DMS53 treated with DMSO at 0.1 percent for 48 hours (cell line): ENCODE measurements at regions not wholly inside any gene's neighbourhood (a gene's known extent, or its start where the extent isn't known, plus 50 kb on each side); places are given as distances from the start of the nearest gene placed in this dataset.
"Not testable (repeated sequence)": the region's sequence is repeated elsewhere in the genome, so short reads cannot be mapped to it uniquely, and the experiment has no call there.

Experiments
- DNase-seq: peaks from one replicate; lab custom pipeline; 2025; ENCODE audit not compliant: unreplicated experiment; lab: John Stamatoyannopoulos, UW

DNA sequence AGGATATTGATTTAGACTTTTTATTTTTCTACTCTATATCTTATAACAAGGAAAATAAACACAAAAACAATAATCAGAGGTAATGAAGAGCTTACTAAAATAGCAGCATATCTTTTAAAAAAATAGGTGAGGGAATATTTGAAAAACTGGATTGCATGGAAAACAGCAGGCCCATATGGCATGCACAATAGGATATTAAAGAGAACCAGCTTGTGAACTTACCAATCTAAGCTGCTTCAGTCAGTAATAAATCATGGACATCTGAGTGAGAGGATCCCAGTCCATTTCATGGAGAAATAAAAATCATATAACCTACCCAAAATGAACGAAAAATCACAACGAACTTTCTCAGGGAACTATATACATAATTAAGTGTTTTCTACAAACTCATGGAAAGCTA lies 634.6 kb downstream of the ADCYAP1 start:
- DNase-seq: no peak

DNA sequence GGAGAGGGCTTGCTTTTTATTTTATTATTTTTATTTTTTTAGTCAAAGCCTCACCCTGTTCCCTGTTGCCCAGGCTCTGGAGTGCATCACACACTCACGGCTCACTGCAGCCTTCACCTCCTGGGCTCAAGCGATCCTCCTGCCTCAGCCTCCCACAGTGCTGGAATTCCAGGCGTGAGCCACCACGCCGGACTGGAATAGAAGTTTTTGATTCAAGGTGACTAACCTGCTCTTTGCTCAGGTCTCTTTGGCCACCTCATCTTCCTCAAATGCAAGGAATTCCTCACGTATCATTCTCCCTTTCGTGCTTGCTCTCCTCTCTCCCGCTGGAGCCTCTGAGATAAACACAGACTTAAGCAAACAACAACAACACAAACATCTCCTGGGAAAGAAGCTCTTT lies 636.8 kb downstream of the ADCYAP1 start:
- no peak for DNase-seq

DNA sequence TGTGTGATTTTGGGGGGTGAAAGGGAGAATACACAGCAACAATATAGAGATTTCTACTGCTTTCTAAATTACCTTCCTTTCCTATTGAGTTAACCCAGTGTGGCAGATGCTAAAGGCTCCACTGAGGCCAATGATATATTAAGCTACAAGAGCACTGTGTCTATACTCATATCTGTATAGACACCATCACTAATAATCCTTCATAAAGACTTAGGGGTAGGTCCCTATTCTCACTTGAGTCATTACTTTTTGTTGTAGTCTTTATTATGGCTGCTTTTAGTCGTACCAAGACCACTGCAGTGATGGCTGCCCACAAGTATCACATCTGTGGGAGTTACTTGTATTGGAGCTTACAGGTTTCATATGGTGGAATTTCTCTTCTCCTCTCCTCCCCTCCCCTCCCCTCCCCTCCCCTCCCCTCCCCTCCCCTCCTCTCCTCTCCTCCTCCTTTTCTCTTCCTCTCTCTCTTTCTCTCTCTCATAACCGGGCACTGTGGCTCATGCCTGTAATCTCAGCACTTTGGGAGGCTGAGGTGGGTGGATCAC lies 637.6 kb downstream of the ADCYAP1 start:
- no peak for DNase-seq

DNA sequence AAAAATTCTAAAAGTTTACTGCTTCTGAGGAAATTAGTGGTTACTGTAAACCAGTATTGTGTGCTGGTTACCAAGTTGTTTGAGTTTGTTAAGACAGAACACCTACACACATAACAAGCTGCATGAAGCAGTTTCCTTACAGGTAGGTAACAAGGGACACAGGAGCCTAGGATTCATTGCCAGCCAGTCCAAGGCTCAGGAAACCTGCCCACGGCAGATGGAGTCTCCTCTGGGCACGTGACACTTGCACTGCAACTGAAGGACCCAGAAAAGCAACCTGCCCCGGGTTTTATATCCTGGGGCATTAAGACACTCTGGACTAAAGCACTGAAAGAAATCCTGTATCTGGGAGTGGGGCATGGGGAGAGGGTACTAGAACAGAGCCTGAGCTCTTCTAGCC lies 639.3 kb downstream of the ADCYAP1 start:
- no peak for DNase-seq

DNA sequence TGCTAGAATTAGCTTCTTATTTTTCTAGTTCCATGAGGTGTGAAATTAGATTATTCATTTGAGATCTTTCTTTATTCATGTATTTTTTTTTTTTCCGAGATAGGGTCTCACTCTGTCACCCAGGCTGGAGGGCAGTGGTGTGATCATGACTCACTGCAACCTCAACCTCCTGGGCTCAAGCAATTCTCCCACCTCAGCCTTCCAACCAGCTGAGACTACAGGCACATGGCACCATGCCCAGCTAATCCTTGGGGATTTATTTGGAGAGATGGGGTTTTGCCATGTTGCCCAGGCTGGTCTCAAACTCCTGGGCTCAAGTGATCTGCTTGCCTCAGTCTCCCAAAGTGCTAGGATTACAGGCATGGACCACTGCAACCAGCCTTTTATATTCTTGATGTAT lies 653.0 kb downstream of the ADCYAP1 start:
- DNase-seq: not testable (repeated sequence)

DNA sequence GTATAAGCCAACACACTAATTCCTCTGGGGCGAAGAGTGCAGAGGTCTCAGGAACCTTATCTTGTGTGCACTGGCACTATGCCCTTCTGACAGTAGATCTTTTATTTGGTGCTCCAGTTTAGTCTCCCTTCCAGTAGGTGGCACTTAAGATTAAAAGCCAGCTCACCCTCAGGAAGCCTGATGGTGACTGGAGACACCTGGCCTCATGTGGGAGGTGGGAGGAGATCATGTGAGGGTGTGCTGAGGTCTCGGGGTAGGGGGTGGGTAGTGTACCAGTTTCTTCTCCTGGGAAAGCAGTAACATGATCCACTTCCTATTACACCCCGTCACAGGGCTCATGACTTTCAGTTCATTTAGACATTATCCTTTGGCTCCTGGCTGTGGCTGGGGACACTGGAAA lies 654.9 kb downstream of the ADCYAP1 start:
- DNase-seq: peak; percentile 8

DNA sequence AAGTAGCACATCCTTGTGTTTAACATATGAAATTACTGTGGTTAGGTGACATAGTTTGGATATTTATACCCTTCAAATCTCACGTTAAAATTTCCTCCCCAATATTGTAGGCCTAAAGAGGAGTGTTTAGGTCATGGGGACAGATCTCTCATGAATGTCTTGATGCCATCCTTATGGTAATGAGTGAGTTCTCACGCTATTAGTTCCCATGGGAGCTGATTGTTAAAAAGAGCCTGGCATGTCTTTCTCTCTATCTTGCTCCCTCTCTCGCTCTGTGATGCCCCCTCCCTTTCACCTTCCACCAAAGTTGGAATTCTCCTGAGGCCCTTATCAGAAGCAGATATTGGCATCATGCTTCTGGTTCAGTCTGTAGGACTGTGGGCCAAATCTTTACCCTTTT lies 660.1 kb downstream of the ADCYAP1 start:
- no peak for DNase-seq

DNA sequence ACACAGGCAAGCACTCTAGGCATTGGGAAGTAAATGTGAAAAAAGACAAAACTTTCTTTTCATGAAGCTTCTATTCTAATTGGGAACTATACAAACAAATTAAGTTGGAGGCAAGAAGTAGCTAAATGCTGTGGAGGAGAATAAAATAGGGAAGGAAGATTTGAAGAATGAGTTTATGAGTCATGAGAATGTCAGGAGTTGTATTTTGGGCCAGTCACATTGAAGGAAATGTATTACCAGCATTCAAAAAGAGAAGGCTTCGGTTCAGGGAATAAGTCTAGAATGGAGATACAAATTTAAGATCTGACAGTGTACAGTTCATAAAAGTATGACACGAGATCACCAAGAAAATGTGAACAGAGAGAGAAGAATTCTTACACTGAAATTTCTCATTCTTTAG lies 666.5 kb downstream of the ADCYAP1 start:
- no peak for DNase-seq

DNA sequence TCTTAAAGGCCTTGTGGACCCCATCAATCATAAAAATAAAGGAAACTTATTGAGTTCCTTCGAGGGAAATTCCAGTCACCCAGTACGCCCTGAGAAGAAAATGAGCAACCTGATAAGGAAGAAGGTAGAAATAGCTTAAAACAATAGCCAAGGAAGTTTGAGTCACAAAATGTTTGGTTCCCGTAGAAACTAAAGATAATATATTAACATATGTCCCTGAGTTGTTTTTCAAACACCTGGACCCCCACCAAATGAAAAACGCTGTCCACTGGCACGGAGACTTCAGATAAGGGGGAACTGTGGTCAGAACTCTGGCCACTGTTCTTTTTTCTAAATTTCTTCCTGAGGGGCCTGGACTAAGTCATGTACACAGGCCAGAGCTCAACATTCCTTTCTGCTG lies 669.1 kb downstream of the ADCYAP1 start:
- no peak for DNase-seq

DNA sequence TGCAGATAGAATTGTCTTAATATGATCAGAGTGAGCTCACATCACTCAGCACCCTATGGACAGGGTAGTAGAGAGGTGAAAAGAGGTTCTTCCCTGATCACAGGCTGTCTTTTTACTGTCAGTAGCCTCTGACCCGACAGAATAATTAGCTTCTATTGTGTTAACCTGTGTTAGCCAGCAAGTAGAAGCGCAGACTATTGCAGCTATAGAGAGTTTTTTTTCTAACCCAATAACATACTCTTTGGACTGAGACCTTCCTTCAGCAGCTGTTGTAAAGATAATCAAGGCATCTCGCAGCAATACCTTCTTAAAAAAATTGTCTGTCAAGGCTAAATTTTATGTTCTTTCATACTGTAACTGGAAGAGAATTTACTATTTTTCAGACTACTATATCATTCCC lies 670.4 kb downstream of the ADCYAP1 start:
- no peak for DNase-seq

DNA sequence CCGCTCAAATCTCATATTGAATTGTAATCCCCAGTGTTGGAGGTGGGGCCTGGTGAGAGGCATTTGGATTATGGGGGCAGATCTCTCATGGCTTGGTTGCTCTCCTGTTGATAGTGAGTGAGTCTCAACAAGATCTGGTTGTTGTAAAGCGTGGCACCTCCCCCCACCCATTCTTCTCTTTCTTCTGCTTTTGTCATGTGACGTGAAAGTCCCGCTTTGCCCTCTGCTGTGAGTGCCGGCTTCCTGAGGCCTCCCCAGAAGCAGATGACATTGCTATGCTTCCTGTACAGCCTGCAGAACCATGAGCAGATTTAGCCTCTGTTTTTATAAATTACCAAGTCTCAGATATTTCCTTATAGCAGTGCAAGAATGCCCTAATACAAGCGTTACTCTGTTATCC lies 673.8 kb downstream of the ADCYAP1 start:
- no peak for DNase-seq

DNA sequence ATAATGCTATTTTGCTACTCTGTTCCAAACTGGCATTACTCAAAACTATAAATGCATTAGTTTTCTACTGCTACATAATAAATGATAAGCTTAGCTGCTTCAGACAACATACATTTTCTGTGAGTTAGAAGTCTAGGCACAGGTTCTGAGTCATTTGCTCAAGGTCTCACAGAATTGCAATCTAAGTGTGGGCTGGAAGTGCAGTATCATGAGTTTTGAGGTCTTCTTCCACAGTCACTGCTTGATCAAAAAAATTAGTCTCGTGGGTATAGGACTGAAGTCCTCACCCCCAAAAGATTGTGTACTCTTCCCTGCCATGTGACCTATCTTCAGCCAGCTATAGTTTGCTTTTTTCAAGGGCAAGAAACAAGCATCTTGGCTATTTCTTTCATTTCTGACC lies 676.9 kb downstream of the ADCYAP1 start:
- DNase-seq: no peak

DNA sequence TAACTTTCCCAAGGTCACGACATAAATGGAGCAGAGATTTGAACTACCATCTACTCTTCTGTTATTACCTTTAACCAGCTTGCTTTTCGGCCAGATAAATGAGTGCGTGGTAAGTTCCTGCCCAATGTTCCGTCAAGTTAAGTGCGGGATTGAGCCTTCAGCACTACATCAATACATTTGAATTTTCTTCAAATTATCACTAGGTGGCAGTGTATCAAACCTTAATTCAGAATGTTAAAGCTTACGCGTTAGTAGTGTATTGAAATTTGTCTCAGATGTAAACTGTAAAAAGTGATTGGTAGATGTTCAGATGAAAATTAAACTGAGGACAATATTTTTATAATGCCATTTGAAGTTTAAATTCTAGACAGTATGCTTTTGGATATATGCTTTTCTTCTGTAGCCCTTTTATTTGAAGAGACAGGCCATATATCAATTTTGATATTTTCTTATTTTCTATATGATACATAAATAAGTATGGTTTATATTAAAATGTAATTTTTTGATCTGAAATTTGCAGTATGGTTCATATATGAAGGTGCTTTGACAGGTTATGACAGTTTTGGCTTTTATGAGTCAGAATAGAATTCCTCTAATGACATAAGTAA lies 681.3 kb downstream of the ADCYAP1 start:
- DNase-seq: peak; percentile 93

DNA sequence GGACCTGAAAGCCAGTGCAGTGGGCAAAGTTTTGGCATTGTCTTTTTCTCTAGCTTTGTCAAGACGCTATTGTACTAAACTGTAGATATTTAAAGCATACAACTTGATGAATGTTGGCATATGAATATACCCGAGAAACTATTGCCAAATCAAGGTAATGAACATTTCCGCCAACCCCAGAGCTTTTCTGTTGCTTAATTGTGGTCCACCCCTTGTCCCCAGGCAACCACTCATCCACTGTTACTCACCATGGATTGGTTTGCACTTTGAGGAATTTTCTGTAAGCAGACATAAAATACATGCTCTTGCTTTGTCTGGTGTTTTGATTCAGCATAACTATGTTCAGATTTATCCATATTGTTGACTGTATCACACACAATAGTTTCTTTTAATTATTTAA lies 688.4 kb downstream of the ADCYAP1 start:
- DNase-seq: no peak

DNA sequence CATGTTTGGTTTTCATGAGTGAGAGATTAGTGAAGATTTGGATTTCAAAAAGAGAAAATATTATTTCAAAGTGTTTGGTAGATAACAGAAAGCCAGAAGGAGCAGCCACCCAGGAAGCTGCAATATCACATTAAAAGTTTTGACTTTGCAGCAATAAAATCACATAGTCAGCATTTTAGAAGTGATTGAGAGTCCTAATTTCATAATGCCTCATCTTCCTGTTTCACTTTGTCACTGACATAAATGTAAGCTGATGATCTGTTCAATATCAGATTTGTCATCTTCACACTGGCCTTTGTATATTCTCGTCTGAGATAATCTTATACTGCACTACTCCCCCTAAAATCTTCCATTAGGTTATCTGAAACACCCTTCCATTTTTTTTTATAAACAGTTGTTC lies 690.5 kb downstream of the ADCYAP1 start:
- no peak for DNase-seq

DNA sequence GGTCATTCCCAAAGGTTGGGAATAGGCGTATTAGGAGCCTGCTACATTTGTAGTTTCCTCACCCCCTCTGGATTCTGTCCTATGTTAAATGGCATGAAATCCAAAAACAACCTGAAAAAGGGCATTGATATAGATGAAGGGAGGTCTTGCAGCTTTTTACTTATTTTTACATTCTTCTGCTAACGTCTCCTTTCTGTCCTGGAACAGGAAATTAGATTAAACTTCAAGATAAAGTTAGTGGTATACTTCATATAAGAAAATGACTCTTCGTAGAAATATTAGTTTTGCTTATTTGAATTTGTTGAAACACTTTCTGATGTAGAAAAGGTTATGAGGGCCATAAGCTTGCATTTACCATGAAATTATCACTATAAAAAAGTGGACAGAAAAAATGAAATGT lies 694.5 kb downstream of the ADCYAP1 start:
- DNase-seq: no peak

DNA sequence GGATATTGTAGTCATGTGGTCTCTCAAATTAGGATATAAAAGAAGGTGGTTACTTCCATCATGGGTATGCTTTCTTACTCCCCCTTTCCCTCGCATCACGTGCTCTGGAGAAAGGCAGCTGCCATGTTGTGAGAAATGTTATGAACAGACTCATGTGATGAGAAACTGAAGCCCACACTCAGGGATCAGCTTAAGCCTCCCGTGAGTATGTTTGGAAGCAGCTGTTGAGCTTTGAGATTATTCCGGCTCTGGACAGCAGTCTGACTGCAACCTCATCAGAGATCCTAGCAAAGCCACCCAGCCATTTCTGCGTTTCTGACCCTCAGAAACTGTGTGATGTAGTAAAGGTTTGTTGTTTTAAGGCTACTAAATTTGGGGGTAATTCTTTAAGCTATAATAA lies 700.1 kb downstream of the ADCYAP1 start:
- DNase-seq: no peak

DNA sequence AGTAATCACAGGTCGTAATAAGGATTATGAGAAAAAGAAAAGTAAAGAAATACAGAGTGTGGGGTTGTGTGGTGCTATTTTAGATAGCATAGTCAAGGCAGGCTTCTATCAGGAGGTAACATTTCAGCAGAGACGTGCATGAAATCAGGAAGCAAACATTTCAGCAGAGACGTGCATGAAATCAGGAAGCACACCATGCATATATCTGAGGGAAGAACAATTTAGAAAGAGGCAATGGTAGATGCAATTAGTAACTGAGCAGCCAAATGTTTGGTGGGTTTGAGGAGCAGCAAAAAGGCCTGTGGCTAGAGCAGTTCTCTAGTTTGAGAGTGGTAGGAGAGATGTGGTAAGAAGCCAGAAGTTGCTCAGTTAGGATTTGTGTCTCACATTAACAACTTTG lies 713.7 kb downstream of the ADCYAP1 start:
- DNase-seq: no peak

DNA sequence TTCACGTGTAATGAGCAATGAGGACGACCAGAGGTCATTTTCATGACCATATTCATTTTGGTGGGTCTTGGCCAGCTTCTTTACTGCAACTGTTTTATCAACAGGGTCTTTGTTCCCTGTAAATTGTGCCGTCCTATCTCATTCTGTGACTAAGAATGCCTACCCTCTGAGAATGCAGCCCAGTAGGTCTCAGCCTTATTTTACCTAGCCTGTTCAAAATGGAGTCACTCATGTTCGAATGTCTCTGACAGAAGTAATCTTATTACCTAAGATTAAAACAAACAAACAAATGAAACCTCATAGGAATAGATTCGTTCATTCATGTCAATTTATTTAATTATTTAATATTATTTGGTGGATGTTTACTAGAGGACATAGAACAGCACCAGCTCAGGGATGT lies 714.8 kb downstream of the ADCYAP1 start:
- DNase-seq: no peak

DNA sequence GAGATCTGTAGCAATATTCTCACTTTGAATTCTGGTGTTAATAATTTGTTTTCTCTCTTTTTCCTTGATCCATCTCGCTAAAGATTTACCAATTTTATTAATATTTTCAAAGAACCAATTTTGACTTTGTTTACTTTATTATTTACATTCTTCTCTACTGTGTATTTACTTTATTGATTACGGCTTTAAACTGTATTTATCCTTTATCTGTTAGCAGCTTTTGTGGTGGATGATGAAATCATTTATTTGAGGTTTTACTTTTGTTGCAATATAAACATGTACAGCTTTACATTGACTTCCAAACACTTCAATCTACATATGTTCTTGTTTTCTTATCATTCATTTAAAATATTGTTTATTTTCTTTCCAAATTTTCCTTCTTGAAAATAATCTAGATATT lies 719.9 kb downstream of the ADCYAP1 start:
- DNase-seq: no peak

DNA sequence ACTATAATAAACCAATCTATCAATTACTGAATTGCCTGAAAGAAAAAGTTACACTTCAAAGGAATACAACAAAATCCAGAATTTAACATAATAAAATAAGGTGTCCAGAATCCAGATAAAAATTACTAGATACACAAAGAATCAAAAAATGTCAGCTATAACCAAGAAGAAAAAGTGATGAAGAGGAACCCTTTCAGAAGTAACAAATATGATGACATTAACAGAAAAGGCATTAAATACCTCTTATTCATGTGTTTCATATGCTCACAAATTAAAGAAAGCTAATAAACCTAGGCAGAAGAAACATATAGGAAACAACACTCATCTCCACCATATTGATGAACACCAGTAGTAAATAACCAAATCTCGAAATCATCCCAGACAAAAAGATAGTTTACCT lies 722.8 kb downstream of the ADCYAP1 start:
- DNase-seq: no peak

DNA sequence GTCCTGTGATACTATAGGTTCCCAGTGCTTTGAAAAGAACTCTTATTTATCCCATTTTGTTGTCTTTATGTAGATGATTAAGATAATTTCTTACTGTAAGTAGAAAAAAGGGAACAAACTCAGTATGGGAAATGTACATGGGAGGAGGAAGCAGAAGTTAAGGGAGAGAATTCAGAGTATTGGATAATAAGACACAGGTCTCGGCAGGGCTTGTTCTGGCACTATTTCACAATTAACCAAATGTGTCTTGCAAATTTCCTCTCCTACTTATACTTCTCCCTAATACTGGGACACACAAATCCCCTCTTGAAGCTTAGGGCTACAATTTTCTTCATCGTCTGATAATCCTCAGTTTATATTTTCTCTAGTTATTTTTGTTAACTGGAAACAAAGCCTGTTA lies 744.0 kb downstream of the ADCYAP1 start:
- DNase-seq: no peak

DNA sequence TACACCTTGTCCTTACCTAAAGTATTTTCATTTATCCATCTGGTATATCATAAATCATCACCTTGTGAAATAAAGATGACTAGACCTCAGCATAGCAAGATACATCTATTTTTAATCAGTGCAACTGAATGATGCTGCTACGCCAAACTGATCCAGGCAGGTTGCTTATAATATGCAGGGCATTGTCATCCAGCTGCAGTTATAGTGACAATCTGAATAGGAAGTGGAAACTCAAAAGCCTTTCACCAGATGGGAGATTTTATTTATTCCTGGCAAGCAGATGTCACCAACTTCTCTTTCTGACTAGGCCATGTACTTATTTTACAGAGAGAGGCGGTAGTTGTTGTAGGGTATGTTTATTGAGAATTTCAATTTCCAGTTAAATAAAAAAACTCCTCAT lies 747.3 kb downstream of the ADCYAP1 start:
- DNase-seq: no peak

DNA sequence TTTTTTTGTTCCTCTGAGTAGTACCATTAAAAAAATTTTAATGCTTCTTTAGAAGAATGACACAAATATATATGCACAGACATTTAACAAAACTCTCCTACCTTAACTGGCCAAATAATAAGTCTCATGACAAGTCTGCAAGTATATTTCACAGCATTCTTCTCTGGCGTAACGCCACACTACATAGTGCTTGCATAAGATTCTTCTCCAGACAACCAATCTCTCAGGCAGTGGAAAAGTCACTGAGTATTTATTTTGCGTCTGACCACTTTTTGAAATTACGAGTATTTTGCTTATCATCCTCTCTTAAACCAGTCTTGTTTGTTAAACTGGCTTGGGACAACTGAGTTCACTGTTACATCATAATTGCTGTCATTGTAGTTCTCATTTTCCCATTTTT lies 749.2 kb downstream of the ADCYAP1 start:
- DNase-seq: no peak
